Astrocyte (in vitro differentiated cells and primary cell): ENCODE measurements at regions not wholly inside any gene's neighbourhood (a gene's known extent, or its start where the extent isn't known, plus 50 kb on each side); places are given as distances from the start of the nearest gene placed in this dataset.

Experiments
- EZH2 ChIP-seq: IDR thresholded peaks from 2 replicates; pipeline ENCODE4 v1.6.1; 2012; ENCODE audit warnings: mild to moderate bottlenecking, low read length, inconsistent platforms; ENCODE audit not compliant: insufficient read depth
- TF ChIP-seq, protein P1 (sequence below): IDR thresholded peaks from 2 replicates; pipeline ENCODE4 v1.5.1; 2011; ENCODE audit warnings: low read depth, mild to moderate bottlenecking, inconsistent platforms, low read length, moderate library complexity; ENCODE audit not compliant: insufficient read depth

- TF ChIP-seq, protein P1, sequence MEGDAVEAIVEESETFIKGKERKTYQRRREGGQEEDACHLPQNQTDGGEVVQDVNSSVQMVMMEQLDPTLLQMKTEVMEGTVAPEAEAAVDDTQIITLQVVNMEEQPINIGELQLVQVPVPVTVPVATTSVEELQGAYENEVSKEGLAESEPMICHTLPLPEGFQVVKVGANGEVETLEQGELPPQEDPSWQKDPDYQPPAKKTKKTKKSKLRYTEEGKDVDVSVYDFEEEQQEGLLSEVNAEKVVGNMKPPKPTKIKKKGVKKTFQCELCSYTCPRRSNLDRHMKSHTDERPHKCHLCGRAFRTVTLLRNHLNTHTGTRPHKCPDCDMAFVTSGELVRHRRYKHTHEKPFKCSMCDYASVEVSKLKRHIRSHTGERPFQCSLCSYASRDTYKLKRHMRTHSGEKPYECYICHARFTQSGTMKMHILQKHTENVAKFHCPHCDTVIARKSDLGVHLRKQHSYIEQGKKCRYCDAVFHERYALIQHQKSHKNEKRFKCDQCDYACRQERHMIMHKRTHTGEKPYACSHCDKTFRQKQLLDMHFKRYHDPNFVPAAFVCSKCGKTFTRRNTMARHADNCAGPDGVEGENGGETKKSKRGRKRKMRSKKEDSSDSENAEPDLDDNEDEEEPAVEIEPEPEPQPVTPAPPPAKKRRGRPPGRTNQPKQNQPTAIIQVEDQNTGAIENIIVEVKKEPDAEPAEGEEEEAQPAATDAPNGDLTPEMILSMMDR, result no peak
- TF ChIP-seq EZH2, result no peak
Measured at GRCh38 chr7:106337754-106338153, 53.0 kb upstream of the NAMPT start.
